Breast epithelium (tissue), 3 donors: ENCODE measurements at regions not wholly inside any gene's neighbourhood (a gene's known extent, or its start where the extent isn't known, plus 50 kb on each side); places are given as distances from the start of the nearest gene placed in this dataset.

Source experiments
- POLR2A ChIP-seq: fragments of 450-650 bp; IDR thresholded peaks from one replicate; pipeline ENCODE4 v1.6.1; 2016; ENCODE audit warnings: antibody characterized with exemption, mild to moderate bottlenecking, moderate library complexity
- POLR2AphosphoS5 ChIP-seq, 3 donors: sonication (generic); formaldehyde crosslinking; IDR thresholded peaks; one replicate each; pipeline ENCODE4 v1.6.1; 2017; ENCODE audit warnings: antibody characterized with exemption in 3 of 3
- TF ChIP-seq, protein P1 (sequence below), 3 donors: fragments of 450-650 bp; IDR thresholded peaks; one replicate each; pipeline ENCODE4 v1.5.1; 2016 to 2017; ENCODE audit warnings: antibody characterized with exemption in 3 of 3, mild to moderate bottlenecking in 3 of 3, moderate library complexity in 3 of 3

GRCh38 chr4:23456864-23457263 is 433.0 kb downstream of the PPARGC1A start:
- TF ChIP-seq, protein P1, sequence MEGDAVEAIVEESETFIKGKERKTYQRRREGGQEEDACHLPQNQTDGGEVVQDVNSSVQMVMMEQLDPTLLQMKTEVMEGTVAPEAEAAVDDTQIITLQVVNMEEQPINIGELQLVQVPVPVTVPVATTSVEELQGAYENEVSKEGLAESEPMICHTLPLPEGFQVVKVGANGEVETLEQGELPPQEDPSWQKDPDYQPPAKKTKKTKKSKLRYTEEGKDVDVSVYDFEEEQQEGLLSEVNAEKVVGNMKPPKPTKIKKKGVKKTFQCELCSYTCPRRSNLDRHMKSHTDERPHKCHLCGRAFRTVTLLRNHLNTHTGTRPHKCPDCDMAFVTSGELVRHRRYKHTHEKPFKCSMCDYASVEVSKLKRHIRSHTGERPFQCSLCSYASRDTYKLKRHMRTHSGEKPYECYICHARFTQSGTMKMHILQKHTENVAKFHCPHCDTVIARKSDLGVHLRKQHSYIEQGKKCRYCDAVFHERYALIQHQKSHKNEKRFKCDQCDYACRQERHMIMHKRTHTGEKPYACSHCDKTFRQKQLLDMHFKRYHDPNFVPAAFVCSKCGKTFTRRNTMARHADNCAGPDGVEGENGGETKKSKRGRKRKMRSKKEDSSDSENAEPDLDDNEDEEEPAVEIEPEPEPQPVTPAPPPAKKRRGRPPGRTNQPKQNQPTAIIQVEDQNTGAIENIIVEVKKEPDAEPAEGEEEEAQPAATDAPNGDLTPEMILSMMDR (IDR thresholded peaks at IDR 0.05): no peak
- TF ChIP-seq POLR2A (no peak), POLR2AphosphoS5 (IDR thresholded peaks at IDR 0.05) (no peak)
